Right kidney (tissue), 1 donor: ENCODE measurements at regions not wholly inside any gene's neighbourhood (a gene's known extent, or its start where the extent isn't known, plus 50 kb on each side); places are given as distances from the start of the nearest gene placed in this dataset.
"Not testable (repeated sequence)": the region's sequence is repeated elsewhere in the genome, so short reads cannot be mapped to it uniquely, and the experiment has no call there.

ENCODE experiments used
- DNase-seq: peaks from one replicate; pipeline ENCODE4 v3.0.0-alpha.2; 2016

GRCh38 chr4:56139241-56139827, 190.6 kb downstream of the CEP135 start:
- DNase-seq = no peak

GRCh38 chr4:56134834-56135233, 186.1 kb downstream of the CEP135 start:
- DNase-seq = not testable (repeated sequence)

GRCh38 chr4:56134266-56134665, 185.5 kb downstream of the CEP135 start:
- no peak for DNase-seq

DNA sequence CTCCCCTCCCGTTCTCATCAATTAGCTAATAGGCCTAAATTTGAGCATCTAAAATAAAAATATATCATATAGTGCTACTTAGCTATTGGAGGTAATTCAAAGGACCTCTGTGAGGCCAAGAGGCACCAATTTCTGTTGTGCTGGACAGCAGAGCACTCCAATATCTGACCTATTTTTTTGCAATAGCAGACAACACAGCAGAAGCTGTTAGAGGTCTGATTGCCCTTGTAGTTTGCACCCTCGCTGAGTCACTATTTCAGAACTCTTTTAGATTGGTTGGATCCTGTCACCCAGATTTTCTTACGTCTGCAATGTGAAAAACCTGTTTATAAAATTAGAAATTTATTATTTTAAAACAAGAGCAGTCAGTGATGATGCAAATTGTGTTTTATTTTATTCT, 184.1 kb downstream of the CEP135 start:
- no peak for DNase-seq

DNA sequence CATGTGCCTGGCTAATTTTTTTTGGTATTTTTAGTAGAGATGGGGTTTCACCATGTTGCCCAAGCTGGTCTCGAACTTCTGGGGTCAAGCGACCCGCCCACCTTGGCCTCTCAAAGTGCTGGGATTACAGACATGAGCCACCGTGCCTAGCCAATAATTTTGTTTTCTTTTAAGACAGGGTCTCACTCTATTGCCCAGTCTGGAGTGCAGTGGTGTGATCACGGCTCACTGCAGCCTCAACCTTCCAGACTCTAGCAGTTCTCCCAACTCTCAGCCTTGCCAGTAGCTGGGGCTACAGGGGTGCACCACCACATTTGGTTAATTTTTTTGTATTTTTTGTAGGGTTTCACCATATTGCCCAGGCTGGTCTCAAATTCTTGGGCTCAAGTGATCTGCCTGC, 183.4 kb downstream of the CEP135 start:
- not testable (repeated sequence) for DNase-seq

DNA sequence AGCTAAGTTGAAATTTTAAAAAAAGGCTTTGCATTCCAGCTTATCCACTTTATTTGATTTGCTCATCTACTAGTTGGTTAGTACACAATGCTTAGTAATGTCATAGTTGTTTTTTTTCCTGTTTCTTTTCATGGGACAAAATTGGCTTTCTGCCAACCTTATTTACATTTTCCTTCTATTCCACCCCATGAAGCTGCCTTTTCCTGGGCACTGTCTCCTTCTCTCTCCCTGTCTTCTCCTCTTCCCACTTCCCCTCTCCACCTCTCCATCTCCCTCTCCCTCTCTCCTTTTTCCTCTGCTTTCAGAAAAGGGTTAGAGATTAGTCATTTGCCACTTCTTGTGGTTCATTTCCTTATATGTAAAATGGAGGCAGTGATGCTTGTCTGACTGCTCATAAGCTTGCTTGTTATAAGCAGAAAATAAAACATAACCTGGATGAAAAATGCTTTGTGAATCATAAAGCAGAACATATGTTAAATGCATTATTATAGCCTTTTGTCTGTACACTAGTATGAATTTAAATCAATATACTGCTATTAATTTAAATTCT, 181.9 kb downstream of the CEP135 start:
- DNase-seq = no peak

GRCh38 chr4:56129431-56129861, 180.7 kb downstream of the CEP135 start:
- no peak for DNase-seq

DNA sequence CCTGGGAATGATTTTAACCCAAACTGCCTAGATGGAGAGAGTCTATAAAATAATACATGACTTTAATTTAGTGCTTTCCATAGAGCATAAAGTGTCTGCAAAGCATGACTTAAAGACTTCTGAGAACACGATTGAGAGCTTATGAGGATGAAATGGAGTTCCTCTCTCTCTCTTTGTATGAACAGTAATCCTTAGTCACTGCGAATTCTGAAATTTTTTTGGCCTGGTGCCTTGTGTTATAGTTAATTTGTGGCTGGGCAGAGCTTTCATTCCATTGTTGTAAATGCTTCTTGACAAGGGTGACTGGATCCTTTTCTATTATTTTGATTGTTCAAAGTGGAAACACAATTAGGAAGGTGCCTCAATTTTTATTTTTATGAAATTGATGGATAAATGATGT, 179.5 kb downstream of the CEP135 start:
- no peak for DNase-seq

DNA sequence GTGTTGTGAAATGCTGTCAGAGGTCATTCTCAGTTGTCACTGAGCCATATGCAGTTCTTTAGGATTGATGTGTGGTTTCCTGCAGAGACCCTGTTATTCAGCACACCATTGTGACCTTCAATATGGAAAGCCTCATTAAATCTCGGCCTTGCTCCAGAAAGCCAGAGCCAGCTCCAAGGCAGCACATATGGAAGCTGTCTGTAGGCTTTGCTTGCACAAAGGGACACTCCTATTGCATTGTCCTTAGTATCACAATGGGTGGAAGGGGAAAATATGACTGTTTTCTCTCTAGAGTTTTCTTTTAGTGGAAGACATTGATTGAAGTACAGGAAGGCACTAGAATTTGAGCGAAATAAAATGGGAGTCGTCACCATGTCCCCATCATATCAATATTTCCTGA, 179.0 kb downstream of the CEP135 start:
- DNase-seq = peak; percentile 19

DNA sequence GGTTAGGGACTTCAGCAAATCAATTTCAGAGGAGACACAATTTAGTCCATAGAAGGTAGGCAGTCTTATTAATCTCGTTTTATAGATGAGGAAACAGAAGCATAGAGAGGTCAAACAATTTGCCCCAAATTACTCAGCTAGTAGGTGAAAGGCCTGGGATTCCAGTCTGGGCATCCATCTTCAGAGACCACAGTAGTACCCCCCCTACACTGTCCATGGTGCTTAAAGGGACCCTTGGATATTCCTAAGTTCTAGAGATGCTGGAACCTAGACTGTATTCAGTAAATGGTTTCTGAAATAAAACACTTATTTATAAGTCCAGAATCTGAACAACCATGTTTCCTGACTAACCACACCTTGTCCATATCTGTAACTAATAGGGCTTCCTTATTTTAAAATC, 174.8 kb downstream of the CEP135 start:
- DNase-seq = no peak

GRCh38 chr4:56123051-56123450, 174.3 kb downstream of the CEP135 start:
- DNase-seq = no peak

GRCh38 chr4:56118845-56119244, 170.1 kb downstream of the CEP135 start:
- no peak for DNase-seq

- DNase-seq = no peak
These were observed 169.3 kb downstream of the CEP135 start for GRCh38 chr4:56118055-56118454.

- no peak for DNase-seq
These were observed 167.2 kb downstream of the CEP135 start for GRCh38 chr4:56115898-56116297.

GRCh38 chr4:56112377-56112776, 163.6 kb downstream of the CEP135 start:
- no peak for DNase-seq

DNA sequence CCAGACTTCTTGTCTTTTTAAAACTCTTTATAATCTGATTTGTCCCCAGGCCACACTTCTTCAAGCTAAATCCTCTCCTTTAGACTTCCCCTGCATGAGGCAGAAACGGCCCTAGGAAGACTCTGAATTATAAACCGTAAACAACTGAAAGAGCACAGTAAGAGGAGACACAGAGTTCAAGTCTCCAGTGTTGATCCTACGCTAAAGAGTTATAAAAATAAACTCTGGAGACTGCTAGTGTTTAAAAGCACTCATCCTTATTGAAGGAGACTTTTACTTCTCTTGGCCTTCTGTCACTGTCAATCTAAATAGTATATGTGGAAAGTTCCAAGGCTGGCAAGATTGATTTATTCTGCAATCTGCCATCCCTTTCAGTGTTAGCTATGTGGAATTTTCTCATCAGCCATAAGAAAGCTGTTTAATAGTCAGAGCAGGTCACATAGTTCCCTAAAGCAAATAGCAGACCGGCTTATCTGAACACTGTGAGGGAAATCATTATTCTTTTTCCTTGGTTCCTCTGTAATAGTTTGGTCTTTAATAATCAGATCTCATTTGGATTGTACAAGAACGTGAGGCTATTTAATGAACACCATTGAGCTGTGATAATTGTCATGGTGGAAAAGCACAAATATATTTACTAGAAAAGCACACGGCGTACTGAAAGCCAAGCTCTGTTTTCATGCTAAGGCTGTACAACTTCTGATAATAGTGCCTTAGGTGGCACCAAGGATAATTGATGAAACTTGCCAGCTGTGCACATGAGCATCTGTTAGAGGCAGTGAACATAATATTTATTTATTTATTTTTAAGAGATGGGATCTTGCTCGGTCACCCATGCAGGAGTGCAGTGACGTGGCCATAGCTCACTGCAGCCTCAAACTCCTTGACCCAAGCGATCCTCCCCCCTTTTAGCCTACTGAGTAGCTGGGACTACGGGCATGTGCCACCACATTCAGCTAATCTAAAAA, 157.7 kb downstream of the CEP135 start:
- DNase-seq = no peak

- DNase-seq = no peak
These were observed 155.4 kb downstream of the CEP135 start for GRCh38 chr4:56104188-56104587.

DNA sequence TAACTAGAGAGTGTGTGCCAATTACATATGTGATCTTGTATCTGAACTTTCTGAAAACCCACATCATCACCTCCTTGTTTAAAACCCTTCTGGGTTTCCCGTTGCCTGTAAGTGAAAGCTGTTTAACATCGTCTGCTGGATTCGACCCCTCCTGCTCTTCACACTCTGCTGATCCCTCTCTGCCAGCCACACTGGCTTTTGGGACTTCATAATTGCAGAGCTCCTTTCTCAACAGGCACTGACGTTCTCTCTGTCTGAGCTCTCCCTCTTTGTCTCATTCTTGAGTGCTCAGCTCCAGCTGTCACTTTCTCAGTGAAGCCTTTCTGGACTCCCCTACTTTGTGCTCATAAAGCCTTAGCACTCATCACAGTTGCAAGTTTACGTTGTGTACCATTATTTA, 153.9 kb downstream of the CEP135 start:
- no peak for DNase-seq

DNA sequence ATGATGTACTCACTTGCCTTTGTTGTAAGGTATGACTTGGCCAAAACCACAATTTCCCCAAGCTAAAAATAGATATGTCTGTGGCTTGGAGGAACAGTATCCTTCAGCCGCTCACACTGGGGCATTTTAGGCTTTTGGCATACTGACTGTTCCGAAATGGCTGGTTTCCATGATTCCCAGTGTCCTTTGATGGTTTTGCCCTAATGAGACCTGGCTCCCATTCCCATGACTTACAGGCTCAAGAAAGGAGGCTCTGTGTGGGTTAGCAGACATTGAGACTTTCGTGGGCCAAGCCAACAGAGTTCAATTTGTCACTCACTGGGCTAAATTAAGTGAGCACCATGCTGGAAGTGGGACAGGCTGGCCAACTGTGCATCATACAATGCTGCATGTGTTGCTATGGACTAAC, 150.6 kb downstream of the CEP135 start:
- DNase-seq = no peak

GRCh38 chr4:56093576-56093975, 144.8 kb downstream of the CEP135 start:
- no peak for DNase-seq

DNA sequence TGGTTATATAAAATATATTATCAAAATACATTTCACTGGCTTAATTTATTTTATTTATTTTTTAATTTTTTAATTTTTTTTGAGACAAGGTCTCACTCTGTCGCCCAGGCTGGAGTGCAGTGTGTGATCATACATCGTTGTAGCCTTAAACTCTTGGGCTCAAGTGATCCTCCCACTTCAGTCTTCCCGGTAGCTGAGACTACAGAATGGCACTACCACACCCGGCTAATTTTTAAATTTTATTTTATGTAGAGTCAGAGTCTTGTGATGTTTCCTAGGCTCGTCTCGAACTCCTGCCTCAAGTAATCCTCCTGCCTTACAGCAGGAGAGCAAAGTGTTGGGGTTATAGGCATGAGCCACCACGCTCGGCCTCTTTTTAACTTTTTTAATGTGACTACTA, 143.8 kb downstream of the CEP135 start:
- no peak for DNase-seq

DNA sequence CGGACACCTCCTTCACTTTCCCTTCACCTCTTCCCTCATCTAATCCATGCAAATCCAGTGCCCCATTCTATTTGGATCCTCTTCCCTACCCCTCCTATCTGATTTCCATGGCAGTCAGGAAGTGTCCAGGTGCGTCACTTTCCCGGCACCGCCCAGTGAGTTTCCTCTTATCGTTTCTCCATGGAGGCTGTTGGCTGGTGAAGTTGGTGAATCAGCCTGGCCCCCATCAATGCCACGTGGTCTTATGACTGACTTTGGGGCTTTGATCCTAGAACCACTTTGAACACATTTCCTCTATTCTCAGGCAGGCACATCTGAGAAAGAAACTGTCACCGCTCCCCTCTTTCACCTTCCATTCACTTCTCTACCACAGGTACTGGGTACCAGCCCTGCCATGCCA, 137.8 kb downstream of the CEP135 start:
- no peak for DNase-seq

GRCh38 chr4:56086073-56086541, 137.4 kb downstream of the CEP135 start:
- DNase-seq = no peak
